GM03348 (cell line): ENCODE measurements at regions not wholly inside any gene's neighbourhood (a gene's known extent, or its start where the extent isn't known, plus 50 kb on each side); places are given as distances from the start of the nearest gene placed in this dataset.
A peak's percentile ranks its signal among the peaks of the same experiment; 100 is the strongest.

Source experiments
- DNase-seq: peaks from one replicate; pipeline ENCODE4 v3.0.0; 2012; ENCODE audit warnings: low spot score

GRCh38 chr5:54366707-54367106 is 56.3 kb upstream of the ARL15 start:
- no peak for DNase-seq

GRCh38 chr5:54363669-54364068 is 53.3 kb upstream of the ARL15 start:
- DNase-seq: no peak

- peak; percentile 41 for DNase-seq
Measured at GRCh38 chr5:54362992-54363625, 52.7 kb upstream of the ARL15 start.

GRCh38 chr5:54362434-54362833 is 52.1 kb upstream of the ARL15 start:
- peak; percentile 52 for DNase-seq

GRCh38 chr5:54361691-54362411 is 51.5 kb upstream of the ARL15 start:
- no peak for DNase-seq

GRCh38 chr5:54360925-54361662 is 50.7 kb upstream of the ARL15 start:
- DNase-seq: no peak
